Glutamatergic neuron (in vitro differentiated cells): ENCODE measurements at regions not wholly inside any gene's neighbourhood (a gene's known extent, or its start where the extent isn't known, plus 50 kb on each side); places are given as distances from the start of the nearest gene placed in this dataset.
A peak's percentile ranks its signal among the peaks of the same experiment; 100 is the strongest.

ENCODE experiments used
- DNase-seq: peaks from one replicate; pipeline ENCODE4 v3.0.0; 2022
- H3K27ac Mint-ChIP-seq: one replicate; pipeline ENCODE4 v1.8.0; 2020; ENCODE audit warnings: mild to moderate bottlenecking, mixed read lengths, inconsistent platforms; ENCODE audit not compliant: unreplicated experiment
- H3K27me3 Mint-ChIP-seq: one replicate; pipeline ENCODE4 v1.8.0; 2020; ENCODE audit warnings: mild to moderate bottlenecking, moderate library complexity, mixed read lengths, inconsistent platforms; ENCODE audit not compliant: unreplicated experiment
- H3K36me3 Mint-ChIP-seq: one replicate; pipeline ENCODE4 v1.8.0; 2020; ENCODE audit warnings: mild to moderate bottlenecking, mixed read lengths, inconsistent platforms; ENCODE audit not compliant: unreplicated experiment
- H3K4me1 Mint-ChIP-seq: one replicate; pipeline ENCODE4 v1.8.0; 2020; ENCODE audit warnings: mild to moderate bottlenecking, low read depth, mixed read lengths, inconsistent platforms; ENCODE audit not compliant: unreplicated experiment
- H3K4me3 Mint-ChIP-seq: one replicate; pipeline ENCODE4 v1.8.0; 2020; ENCODE audit warnings: mild to moderate bottlenecking, mixed read lengths, inconsistent platforms; ENCODE audit not compliant: unreplicated experiment
- H3K9me3 Mint-ChIP-seq: one replicate; pipeline ENCODE4 v1.8.0; 2020; ENCODE audit warnings: mild to moderate bottlenecking, moderate library complexity, mixed read lengths, inconsistent platforms; ENCODE audit not compliant: unreplicated experiment
- TF ChIP-seq, protein P1 (sequence below): fragments of 200-600 bp; sonication (generic); IDR thresholded peaks from one replicate; pipeline ENCODE4 v1.5.0; 2021; ENCODE audit not compliant: partially characterized antibody, unreplicated experiment

DNA sequence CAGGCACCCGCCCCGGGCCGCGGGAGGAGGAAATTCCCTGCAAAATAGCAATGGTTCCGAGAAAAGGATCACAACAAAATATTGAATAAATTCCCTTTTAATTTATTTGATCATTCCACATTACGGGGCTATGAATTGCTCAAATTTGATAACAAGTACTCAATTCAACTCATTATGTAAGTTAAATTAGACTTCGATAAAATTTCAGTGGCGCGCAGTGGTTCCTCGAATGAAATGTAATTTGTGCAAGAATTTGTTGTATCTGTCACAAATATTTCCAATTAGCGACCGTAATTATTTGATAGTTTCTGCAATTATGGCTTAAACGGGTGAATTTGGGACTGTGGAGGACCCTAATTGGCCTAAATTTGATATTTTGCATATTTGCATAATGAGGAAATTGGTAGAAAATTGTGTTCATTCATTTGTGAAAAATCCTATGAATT, 76.0 kb upstream of the TBCA start:
- TF ChIP-seq, protein P1, sequence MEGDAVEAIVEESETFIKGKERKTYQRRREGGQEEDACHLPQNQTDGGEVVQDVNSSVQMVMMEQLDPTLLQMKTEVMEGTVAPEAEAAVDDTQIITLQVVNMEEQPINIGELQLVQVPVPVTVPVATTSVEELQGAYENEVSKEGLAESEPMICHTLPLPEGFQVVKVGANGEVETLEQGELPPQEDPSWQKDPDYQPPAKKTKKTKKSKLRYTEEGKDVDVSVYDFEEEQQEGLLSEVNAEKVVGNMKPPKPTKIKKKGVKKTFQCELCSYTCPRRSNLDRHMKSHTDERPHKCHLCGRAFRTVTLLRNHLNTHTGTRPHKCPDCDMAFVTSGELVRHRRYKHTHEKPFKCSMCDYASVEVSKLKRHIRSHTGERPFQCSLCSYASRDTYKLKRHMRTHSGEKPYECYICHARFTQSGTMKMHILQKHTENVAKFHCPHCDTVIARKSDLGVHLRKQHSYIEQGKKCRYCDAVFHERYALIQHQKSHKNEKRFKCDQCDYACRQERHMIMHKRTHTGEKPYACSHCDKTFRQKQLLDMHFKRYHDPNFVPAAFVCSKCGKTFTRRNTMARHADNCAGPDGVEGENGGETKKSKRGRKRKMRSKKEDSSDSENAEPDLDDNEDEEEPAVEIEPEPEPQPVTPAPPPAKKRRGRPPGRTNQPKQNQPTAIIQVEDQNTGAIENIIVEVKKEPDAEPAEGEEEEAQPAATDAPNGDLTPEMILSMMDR = no peak
- DNase-seq = no peak
- peaks cover 19% of the 10 kb centered on the region for H3K9me3 Mint-ChIP-seq
- H3K27ac Mint-ChIP-seq = no peak overlapping the region
- peaks cover 32% of the 10 kb centered on the region for H3K27me3 Mint-ChIP-seq
- H3K4me3 Mint-ChIP-seq = peak overlapping the region; percentile 73
- H3K36me3 Mint-ChIP-seq = peaks cover 12% of the 10 kb centered on the region
- H3K4me1 Mint-ChIP-seq = peaks cover 19% of the 10 kb centered on the region

DNA sequence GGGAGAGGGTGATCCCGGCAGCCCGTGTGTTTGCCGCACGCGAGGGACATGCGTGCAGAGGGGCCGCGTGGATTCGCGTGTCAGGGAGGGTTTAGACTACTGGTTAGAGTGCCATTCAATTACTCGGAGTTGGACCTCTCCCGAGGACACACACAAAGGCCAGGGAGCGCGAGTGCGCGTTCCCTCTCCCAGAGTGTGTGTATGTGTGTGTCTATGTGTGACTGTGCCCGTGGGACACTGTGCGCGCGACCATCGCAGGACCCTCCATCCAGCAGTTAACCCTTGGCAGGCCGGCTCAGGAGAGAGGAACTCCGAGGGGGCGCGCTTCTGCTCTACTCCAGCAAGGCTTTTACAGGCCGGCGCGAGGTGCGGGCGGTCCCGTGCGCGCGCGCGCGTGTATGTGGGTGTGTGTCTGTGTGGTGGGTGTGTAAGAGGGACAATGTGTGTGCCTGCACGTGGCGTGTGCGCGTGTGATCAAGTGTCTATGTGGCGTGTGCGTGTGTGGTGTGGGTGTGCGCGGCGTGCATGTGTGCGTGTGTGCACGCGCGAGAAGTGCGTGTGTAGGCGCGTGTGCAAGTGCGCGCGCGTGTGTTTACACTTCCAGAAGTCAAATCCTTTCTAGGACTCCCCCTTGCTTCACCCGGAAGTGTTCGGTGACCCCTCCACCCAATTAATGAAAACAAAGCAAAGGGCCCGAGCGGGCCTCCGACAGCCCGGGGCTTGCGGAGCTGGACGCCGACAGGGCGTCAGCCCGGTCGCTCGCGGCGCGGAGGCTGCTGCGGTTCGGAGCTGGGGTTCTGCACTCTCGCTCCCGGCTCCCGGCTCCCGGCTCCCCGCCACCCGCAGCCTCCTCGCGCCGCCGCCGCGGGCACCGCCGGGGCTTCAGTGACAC, 75.3 kb upstream of the TBCA start:
- TF ChIP-seq, protein P1 = no peak
- H3K27ac Mint-ChIP-seq = peak overlapping the region; percentile 35
- H3K36me3 Mint-ChIP-seq = peaks cover 12% of the 10 kb centered on the region
- H3K27me3 Mint-ChIP-seq = peaks cover 34% of the 10 kb centered on the region
- peak overlapping the region; percentile 86 for H3K4me3 Mint-ChIP-seq
- peaks cover 21% of the 10 kb centered on the region for H3K9me3 Mint-ChIP-seq
- peak; percentile 55 for DNase-seq
- H3K4me1 Mint-ChIP-seq = peaks cover 24% of the 10 kb centered on the region

DNA sequence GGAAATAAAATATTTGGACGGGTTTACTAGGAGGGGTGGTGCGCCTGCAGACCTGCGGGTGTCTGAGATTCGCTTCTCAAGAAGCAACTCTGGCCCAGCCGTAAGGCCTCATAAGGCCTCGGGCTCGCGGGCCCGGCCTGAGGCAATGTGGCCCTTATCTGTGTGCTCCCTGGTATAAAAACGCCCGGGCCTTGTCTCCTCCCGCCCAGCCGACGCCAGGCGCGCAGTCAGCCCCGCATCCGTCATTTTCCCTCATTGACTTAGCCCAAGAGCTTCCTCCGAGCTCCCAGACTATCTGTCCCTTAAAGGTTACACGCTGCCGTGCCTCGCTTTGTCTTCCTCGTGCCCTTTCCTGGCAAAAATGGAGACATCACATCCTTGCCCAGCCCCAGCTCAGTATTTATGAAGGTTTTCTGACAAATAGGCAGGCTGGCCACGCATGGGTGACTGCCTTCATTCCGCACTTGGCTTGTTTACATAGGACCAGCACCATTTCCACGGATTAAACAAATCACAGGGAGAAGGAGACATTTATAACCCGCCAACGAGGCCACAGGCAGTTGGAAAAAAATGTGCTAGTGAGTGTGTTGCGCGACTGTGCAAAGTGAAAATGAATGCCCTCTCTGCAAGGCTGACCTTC, 74.5 kb upstream of the TBCA start:
- no peak for DNase-seq
- peak overlapping the region; percentile 72 for H3K4me3 Mint-ChIP-seq
- peaks cover 12% of the 10 kb centered on the region for H3K36me3 Mint-ChIP-seq
- peaks cover 34% of the 10 kb centered on the region for H3K27me3 Mint-ChIP-seq
- H3K9me3 Mint-ChIP-seq = peaks cover 21% of the 10 kb centered on the region
- TF ChIP-seq, protein P1 = no peak
- peaks cover 27% of the 10 kb centered on the region for H3K4me1 Mint-ChIP-seq
- H3K27ac Mint-ChIP-seq = no peak overlapping the region

DNA sequence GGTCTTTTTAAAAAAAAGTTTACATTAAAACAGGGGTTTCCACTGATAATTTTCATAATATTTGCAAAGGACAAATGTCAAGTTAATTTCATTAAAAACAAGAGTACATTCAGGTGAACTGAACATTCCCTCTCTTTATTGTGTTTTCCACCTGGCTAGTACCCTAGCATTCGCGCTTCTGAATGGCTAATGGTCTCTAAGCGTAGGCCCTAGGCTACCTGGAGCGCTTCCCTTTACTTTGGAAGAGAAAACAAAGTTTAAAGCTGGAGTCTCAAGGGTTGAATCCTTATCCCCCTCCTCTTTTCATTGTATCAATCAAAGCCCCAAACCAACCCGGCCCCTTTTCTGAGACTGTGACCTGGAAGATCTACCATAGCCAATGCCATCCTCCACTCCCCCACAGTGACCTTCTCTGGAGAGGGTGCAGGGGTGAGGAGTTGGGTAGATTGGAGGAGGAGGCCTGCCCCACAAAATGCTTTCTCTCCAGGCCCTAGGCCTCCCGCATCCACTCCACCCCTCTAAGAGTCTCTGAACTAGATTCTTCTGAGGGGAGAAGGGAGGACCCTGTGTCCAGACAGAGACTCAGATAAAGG, 73.3 kb upstream of the TBCA start:
- TF ChIP-seq, protein P1 = no peak
- H3K36me3 Mint-ChIP-seq = peaks cover 12% of the 10 kb centered on the region
- H3K27me3 Mint-ChIP-seq = peaks cover 35% of the 10 kb centered on the region
- peaks cover 20% of the 10 kb centered on the region for H3K9me3 Mint-ChIP-seq
- H3K27ac Mint-ChIP-seq = no peak overlapping the region
- no peak for DNase-seq
- H3K4me1 Mint-ChIP-seq = peaks cover 29% of the 10 kb centered on the region
- H3K4me3 Mint-ChIP-seq = no peak overlapping the region
